ENCODE measurements at regions not wholly inside any gene's neighbourhood (a gene's known extent, or its start where the extent isn't known, plus 50 kb on each side); places are given as distances from the start of the nearest gene placed in this dataset.

DNA sequence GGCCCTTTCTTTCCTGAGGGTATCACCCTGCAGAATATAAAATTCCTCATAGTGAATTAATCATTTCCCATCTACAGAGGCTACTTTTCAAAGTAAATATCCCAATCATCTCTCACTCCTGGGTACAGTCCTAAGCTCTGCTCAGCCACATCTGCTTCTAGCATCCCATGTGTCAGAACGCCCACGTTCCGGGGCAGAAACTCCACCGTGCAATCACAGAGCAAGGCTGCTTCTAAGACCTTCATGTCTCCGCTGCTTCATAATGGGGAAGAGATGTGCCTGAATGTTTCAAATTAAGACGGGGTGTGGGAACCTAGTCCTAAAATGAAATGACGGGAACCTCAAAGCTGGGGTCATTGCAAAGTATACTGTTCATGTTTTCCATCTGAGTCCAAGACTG, 208.8 kb upstream of the GMDS start:
- DNase-seq, result no peak

GRCh38 chr6:2450546-2450945, 205.1 kb upstream of the GMDS start:
- peak; percentile 74 for DNase-seq

- no peak for DNase-seq
Measured at GRCh38 chr6:2449572-2449940, 204.2 kb upstream of the GMDS start.

DNA sequence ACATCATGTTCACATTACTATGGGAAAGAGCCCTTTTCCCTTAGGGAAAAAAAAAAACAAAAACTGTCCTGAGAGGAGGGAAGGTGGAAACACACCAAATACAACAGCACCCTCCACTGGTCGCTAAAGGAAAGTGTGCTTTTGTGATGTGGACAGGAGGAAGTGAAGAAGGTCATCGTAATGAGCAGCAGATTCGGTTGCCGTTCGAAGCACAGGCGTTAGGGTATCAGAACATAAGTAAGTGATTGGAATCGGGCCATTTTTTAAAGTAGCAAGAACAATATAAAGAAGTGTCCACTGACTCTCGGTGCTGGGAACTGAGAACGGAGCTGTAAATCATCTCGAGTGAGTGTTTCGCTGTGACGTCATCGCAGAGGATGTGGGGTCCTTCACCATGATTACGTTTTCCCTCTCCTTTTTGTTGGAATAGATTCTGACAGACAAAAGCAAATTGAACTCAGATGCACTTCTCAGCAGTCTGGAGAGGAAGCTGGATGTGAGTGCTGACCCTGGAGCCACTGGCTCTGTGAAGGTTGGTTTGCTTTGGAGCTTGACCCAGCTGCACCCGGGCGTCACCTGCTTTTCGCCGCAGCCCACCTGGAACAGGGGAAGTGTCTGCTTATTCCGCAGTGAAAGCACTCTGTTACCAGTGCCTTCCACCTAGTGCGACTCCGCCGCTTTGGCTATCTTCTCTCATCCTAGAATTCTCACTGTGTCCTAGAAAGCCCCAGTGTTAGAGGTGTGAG, 203.6 kb upstream of the GMDS start:
- DNase-seq, result peak; percentile 83

GRCh38 chr6:2447931-2448330, 202.5 kb upstream of the GMDS start:
- no peak for DNase-seq

DNA sequence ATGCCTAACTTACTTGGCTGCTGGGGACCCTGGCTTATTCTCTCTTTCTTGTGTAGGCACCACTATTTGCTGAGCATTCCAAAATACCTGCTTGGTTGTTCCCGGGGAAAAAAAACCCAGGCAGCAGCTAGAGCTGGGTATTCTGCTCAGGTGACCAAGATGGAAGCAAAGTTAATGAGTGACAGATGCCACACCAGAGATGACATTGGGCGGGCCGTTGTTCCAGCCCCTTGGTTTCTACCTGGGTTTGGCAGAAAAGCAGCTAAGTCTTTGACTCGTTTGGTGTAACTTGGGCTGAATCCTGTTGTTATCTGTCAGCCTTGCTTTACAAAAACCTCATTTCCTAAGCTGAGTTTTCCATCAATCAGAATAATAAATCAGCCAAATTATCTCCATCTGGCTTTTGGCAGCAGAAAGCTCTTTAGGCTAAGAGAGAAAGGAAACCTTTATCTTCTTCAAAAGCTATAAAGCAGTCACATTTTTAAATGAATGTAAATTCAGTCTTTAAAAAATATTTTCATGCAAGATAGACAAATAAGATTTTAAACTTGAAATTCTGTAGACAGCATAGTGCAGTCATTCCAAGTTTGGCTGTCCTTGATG, 202.0 kb upstream of the GMDS start:
- no peak for DNase-seq

DNA sequence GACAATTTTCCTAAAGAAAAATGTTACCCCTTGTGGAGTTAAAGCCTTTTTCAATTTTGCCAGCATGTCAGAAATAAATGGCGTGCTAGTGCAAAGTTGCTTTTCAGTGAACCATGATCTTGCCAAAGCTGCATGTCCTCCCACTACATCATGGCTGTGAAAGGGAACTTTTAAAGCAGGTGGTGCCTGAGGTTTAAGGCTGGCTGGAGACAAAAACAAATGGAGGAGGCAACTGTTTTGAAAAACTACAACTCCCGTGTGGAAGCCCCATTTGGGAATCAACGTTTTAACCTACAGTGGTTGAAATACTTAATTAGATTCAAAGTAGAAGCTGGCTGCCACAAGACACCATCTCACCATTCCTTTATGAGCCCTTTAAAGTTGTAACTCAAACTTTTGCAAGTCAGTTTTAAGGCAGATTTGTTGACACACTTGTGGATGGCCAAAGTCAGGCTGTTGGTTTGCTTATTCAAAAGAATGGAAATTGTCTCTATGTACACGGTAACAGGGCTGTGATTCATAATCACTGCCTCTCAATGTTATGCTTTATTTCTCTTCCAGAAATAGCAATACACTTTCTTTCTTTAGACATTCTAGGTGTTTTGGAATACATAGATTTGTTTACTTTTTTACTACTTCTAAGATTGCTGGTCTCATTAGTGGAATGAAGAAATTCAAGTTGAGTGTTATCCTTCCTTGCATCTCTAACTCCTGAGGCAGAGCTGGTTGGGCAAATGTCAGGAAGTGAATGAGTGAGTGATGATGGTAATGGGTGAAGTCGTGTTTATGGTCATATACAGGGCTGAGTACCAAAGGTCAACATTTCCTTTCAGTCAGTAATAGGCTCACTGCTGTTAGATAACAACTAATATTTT, 196.4 kb upstream of the GMDS start:
- no peak for DNase-seq

DNA sequence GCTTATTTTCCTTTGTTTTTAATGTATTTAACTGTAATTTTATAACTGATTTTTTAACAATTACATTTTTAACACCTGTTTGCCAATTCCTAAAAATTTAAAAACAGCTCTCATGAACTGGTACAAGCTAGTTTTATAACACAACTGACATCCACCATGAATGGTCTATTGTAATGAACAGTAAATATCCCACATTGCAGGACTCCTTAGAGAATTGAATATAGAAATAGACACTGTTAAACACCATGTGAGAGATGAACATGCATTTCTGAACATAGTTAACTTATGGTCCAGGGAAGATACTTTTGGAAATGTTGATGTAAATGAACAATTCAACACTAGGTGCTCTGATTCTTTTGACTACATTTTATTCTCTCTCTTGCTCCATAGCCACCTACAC, 195.1 kb upstream of the GMDS start:
- DNase-seq, result no peak

DNA sequence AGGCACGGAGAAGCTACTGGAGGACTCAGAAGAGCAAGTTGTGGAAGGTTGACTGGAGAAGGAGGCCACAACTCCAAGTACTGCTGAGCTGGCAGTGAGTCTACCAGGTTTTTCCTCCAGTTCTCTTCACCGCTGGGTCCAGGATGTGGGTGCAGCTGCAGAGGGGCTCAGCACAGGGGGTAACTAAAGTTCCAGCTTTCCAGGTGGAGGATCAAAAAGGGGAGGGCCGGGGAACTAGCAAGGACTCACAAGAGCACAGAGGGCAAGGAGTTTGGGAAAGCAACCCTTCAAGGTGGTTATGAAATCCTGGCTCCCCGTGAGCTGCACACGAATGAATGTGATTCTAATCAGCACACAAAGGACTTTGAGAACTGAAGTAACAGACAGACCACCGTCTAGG, 194.2 kb upstream of the GMDS start:
- DNase-seq, result no peak

DNA sequence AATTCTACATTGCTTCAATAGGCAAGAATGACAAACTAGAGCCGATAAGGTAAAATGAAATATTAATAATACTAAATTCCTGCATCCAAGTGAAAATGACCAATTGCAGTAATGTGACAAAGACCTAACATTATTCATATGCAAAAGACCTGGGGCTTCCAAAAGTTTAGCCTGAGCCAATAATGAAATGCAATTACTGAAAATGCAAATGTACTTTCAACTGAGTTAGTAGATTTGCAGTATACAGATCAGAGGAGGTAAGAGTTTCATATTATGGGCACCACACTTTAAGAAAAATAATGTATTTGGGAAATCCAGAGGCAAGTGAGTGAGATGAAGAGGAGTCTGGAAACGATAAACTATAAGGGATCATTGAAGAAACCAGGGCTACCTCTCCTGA, 193.7 kb upstream of the GMDS start:
- no peak for DNase-seq

- DNase-seq, result peak; percentile 6
Measured at GRCh38 chr6:2436410-2437154, 191.2 kb upstream of the GMDS start.

GRCh38 chr6:2435323-2435722, 189.9 kb upstream of the GMDS start:
- no peak for DNase-seq

- peak; percentile 8 for DNase-seq
Measured at GRCh38 chr6:2434912-2435311, 189.5 kb upstream of the GMDS start.

- no peak for DNase-seq
Measured at GRCh38 chr6:2434116-2434515, 188.7 kb upstream of the GMDS start.

DNA sequence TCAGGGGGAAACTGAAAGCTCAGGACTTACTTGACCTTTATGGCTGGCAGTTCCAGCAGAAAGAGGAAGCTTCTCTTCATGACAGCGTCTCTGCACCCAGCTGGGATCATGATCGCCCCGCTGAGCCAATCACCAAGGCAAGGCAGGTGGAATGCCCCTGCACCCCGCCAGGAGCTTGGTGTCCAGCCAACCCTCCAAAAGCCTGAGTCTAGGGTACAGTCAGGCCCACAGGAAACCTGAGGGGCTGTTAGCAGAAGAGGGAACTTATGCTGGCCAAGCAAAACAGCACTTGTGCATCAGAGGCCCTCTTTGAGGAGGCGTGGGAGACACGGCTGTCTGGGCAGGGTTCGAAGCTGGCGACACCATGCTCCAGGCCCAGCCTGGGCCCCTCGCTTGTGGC, 188.3 kb upstream of the GMDS start:
- DNase-seq, result no peak

- DNase-seq, result no peak
Measured at GRCh38 chr6:2433266-2433665, 187.9 kb upstream of the GMDS start.

DNA sequence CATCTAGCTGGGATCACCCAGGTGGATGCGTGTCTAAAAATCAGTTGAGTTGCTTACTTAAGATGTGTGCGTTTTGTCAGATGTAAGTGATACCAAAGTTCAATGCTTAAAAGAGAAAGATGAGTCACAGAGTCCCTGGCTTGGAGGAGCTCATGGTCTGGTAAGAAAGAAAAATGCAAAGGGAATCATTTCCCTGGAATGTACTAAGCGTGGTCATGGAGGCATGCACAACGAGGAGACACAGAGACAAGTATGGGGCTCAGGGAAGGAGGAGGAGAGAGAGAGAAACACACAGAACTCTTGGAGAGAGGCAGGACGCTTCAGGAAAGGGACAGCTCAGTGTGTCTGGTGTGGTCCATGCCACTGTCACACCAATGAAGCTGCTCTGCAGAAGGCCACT, 186.9 kb upstream of the GMDS start:
- DNase-seq, result no peak

DNA sequence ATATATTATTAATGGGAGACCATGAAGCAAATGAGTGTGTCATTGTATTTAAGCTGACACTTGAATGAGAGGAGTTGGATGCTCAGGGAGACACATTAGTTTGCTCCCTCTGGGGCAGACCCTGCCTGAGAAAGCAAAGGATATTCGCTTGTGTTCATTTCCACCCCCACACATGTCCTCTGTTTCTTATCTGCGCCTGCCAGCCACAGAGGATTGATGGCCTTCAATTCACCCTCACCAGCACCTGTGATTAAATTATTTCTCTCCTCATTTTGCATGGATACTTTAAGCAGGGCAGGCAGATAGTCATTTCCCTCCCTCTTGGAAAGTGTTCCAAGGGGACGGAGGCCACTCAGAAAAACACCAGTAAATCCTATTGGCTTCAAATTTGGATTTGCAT, 185.2 kb upstream of the GMDS start:
- DNase-seq, result no peak

- DNase-seq, result no peak
Measured at GRCh38 chr6:2429460-2429859, 184.1 kb upstream of the GMDS start.

DNA sequence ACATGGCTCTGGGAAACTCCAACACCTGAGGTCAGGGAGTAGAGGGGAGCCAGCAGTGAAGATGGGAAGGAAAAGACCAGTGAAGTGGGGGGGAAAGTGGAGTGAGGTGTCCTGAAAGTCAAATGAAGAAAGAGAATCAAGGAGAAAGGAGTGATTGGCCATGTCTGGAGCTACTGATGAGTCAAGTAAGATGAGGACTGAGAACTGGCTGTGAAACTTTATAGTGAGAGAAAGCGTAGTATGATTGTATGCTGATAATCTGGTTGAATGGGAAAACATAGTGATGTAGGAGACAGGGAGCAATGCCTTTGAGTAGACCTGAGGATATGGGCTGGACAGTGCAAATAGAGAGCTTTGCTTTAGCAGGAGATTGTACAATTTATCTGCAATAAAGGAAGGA, 183.6 kb upstream of the GMDS start:
- no peak for DNase-seq

DNA sequence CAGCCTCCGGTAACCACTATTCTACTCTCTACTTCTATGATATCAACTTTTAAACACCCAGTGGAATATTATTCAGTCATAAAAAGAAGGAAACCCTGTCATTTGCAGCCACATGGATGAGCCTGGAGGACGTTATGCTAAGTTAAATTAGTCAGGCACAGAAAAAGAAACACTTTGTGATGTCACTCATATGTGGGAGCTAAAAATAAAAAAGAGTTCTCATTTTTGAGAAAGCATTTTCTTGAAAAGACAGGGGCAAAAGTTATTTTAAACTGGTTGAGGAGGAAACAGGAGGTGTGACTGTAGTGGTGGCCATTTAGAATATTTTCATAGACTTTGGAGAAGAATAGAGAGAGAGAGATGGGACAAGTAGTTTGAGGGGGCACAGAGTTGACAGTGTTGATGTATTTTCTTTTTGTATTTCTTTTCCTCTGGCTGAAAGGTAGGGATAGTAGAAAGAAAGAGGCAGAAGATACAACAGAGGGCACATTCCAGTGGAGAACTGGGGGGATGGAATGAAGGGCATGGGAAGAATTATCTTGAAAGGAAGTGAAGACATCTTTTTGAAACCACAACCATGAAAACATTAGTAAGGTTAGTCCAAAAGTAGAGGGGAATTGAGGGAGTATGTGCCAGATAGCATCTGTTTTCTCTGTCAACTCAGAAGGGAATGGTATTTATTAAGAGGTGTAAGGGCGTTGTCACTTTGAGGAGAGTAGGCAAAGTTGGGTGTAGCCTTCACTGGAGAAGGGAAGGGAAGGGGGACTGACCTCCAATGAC, 181.3 kb upstream of the GMDS start:
- DNase-seq, result no peak

GRCh38 chr6:2416128-2416712, 170.8 kb upstream of the GMDS start:
- no peak for DNase-seq
